NB4 (cell line): ENCODE measurements at regions not wholly inside any gene's neighbourhood (a gene's known extent, or its start where the extent isn't known, plus 50 kb on each side); places are given as distances from the start of the nearest gene placed in this dataset.

Source experiments
- DNase-seq: peaks from one replicate; pipeline ENCODE4 v3.0.0; 2010; ENCODE audit warnings: low read depth
- H3K4me3 ChIP-seq: one replicate; pipeline ENCODE4 v1.5.1; 2011; ENCODE audit warnings: mild to moderate bottlenecking, low read depth, low read length, moderate library complexity
- CTCF ChIP-seq: IDR thresholded peaks from one replicate; pipeline ENCODE4 v1.5.1; 2012; ENCODE audit warnings: low read depth, low read length
- MAX ChIP-seq: IDR thresholded peaks from 2 replicates; pipeline ENCODE4 v1.6.1; 2011; ENCODE audit warnings: low read depth, low read length
- MYC ChIP-seq: IDR thresholded peaks from 2 replicates; pipeline ENCODE4 v1.6.1; 2011; ENCODE audit warnings: low read depth, low read length
- POLR2A ChIP-seq: IDR thresholded peaks from 2 replicates; pipeline ENCODE4 v1.6.1; 2011; ENCODE audit warnings: mild to moderate bottlenecking; ENCODE audit not compliant: insufficient read length; ENCODE audit errors: extremely low read depth

- TF ChIP-seq CTCF: no peak
- no peak for TF ChIP-seq POLR2A
- TF ChIP-seq MYC: no peak
- TF ChIP-seq MAX: no peak
- no peak for DNase-seq
Measured at GRCh38 chr12:75568801-75569200, 57.4 kb upstream of the KRR1 start.

GRCh38 chr12:75568393-75568792 lies 57.0 kb upstream of the KRR1 start:
- H3K4me3 ChIP-seq: no peak overlapping the region
- TF ChIP-seq MAX (no peak), MYC (no peak)
- no peak for DNase-seq

More at GRCh38 chr12:75568801-75569200, 57.4 kb upstream of the KRR1 start:
- H3K4me3 ChIP-seq: no peak overlapping the region

GRCh38 chr12:75565795-75566194 lies 54.4 kb upstream of the KRR1 start:
- H3K4me3 ChIP-seq: no peak overlapping the region
- no peak for DNase-seq
- TF ChIP-seq POLR2A (no peak), CTCF (no peak), MYC (no peak), MAX (no peak)

GRCh38 chr12:75564852-75565251 lies 53.4 kb upstream of the KRR1 start:
- DNase-seq: no peak
- no peak overlapping the region for H3K4me3 ChIP-seq

GRCh38 chr12:75564398-75564797 lies 53.0 kb upstream of the KRR1 start:
- no peak for TF ChIP-seq CTCF
- TF ChIP-seq POLR2A: no peak
- no peak for TF ChIP-seq MYC
- no peak for TF ChIP-seq MAX
- no peak overlapping the region for H3K4me3 ChIP-seq
- no peak for DNase-seq

More at GRCh38 chr12:75564852-75565251, 53.4 kb upstream of the KRR1 start:
- TF ChIP-seq POLR2A: no peak
- TF ChIP-seq MAX: no peak
- no peak for TF ChIP-seq CTCF
- TF ChIP-seq MYC: no peak

GRCh38 chr12:75563351-75563750 lies 51.9 kb upstream of the KRR1 start:
- no peak overlapping the region for H3K4me3 ChIP-seq
- DNase-seq: no peak
- no peak for TF ChIP-seq CTCF
- TF ChIP-seq MYC: no peak
- no peak for TF ChIP-seq POLR2A
